ENCODE measurements at regions not wholly inside any gene's neighbourhood (a gene's known extent, or its start where the extent isn't known, plus 50 kb on each side); places are given as distances from the start of the nearest gene placed in this dataset.

DNA sequence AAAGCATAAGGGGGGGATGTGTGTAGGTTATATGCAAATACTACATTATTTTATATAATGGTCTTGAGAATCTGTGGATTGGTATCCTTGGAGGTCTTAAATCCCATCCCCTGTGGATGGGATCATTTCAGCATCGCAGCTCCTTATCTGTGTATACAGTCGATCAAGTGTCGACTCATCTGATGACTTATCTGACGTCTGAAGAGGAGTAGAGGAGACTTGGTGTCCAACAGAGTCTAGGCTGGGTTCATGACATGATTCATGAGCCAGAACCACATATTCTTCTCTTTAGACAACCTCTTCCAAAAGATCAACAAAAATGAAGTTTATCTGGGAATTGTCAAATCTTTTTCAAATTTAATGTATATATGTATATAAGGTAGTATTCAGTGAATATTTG lies 220.7 kb downstream of the NR2F2 start:
- DNase-seq (ENCODE audit: extremely low read depth, low read depth), result no peak
- TF ChIP-seq, protein P1, sequence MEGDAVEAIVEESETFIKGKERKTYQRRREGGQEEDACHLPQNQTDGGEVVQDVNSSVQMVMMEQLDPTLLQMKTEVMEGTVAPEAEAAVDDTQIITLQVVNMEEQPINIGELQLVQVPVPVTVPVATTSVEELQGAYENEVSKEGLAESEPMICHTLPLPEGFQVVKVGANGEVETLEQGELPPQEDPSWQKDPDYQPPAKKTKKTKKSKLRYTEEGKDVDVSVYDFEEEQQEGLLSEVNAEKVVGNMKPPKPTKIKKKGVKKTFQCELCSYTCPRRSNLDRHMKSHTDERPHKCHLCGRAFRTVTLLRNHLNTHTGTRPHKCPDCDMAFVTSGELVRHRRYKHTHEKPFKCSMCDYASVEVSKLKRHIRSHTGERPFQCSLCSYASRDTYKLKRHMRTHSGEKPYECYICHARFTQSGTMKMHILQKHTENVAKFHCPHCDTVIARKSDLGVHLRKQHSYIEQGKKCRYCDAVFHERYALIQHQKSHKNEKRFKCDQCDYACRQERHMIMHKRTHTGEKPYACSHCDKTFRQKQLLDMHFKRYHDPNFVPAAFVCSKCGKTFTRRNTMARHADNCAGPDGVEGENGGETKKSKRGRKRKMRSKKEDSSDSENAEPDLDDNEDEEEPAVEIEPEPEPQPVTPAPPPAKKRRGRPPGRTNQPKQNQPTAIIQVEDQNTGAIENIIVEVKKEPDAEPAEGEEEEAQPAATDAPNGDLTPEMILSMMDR (IDR thresholded peaks at IDR 0.05; ENCODE audit: low read depth, low read length), result no peak

DNA sequence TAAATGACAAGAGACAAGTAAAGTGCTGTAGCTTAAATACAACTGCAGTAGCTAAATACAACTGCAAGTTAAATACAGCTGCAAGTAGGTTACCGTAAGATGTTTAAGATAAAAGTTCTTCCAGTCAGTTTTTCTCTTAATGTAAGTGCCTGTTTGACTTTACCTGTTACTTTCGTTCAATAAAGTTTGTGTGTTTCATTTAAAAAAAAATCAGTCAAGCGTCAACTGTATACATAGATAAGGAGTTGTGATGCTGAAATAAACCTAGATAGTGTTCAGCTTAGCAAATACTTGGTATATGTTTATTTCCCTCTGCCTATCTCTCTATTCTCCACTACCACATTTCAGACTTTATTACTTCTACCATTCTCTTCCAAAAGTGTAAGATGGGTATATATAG lies 221.2 kb downstream of the NR2F2 start:
- TF ChIP-seq, protein P1 (IDR thresholded peaks at IDR 0.05; ENCODE audit: low read depth, low read length), result no peak
- no peak for DNase-seq (ENCODE audit: extremely low read depth, low read depth)

DNA sequence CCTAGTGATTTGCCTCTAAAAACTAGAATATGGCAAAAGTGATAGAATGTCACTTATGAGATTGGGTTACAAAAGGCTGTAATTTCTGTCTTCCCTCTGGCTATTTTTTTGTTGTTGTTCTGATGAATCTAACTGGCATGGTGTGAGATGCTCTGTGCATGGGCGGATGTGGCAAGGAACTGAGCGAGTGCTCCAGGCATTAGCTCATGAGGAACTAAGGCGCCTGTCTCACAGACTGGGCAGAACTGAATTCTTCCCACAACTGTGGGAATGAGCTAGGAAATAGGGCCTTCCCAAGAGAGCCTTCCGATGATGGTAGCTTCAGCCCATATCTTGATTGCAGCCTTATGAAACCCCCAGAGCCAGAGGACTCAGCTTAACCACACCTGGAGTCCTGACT lies 222.5 kb downstream of the NR2F2 start:
- no peak for DNase-seq (ENCODE audit: extremely low read depth, low read depth)
- TF ChIP-seq, protein P1 (IDR thresholded peaks at IDR 0.05; ENCODE audit: low read depth, low read length), result no peak

DNA sequence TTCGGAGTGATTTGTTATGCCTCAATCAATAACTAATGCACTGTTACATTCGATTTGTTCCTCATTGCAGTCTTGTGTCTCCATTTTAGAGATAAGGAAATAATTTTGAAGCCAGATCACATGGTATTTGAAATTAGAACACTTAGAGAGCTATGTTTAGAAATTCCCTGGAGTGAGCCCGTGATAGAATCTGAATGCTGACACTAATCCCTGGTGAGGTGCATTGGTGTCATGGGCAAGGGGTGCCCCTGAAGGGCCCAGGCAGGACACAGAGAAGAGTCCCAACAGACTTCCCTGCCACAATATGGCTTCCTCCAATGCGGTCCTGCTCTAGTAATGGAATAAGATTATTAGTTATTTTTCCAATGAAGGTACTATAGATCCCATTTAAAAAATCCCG lies 223.0 kb downstream of the NR2F2 start:
- DNase-seq (ENCODE audit: extremely low read depth, low read depth), result no peak
- TF ChIP-seq, protein P1 (IDR thresholded peaks at IDR 0.05; ENCODE audit: low read depth, low read length), result no peak

DNA sequence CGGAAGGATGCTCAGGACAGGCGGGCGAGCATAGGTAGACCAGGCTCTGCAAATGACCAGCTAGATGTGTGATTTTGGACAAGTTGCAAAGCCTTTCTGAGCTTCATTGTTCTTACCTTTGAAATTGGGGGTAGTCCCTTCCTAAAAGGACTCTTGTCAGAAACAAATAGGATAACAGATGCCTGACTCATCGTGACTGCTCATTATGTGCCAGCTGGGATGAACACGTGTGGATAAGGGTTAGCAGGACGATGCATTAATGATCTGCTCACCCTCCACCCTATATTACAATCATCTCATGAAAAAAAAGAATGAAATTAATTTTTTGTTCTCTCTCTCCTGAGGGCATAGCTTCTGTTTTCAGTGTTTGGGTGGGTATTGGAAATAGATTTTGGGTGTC lies 223.4 kb downstream of the NR2F2 start:
- TF ChIP-seq, protein P1 (IDR thresholded peaks at IDR 0.05; ENCODE audit: low read depth, low read length), result no peak
- DNase-seq (ENCODE audit: extremely low read depth, low read depth), result no peak

DNA sequence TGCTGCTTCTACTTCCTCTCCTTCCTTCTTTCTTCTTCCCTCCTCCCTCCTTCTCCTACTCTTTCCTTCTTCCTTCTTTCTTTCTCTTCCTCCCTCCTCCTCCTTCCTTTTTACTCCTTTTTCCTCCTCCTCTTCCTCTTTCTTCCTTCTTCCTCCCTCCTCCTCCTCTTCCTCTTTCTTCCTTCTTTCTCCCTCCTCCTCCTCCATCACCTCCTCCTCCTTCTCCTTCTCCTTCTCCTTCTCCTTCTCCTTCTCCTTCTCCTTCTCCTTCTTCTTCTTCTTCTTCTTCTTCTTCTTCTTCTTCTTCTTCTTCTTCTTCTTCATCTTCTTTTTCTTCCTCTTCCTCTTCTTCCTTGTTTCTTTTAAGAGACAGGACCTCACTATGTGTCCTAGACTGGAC lies 224.0 kb downstream of the NR2F2 start:
- DNase-seq (ENCODE audit: extremely low read depth, low read depth), result no peak
- TF ChIP-seq, protein P1 (IDR thresholded peaks at IDR 0.05; ENCODE audit: low read depth, low read length), result no peak

DNA sequence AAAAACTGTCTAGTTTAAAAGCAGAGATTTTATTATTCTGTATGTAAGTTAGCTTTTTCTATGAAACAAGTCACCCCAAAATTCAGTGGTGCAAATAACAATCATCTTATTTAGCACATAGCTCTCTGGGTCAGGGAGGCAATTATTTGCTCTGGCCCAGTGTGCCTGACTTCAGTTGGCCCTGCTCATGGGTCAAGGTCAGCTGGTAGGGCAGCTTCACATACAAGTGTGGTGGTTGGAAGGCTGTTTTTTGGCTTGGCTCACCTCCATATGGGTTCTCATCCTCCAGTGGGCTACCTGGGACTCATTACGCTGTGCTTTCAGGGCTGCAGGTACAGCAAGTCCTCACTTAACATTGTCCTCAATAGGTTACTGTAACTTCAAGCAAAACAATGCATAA lies 228.6 kb downstream of the NR2F2 start:
- TF ChIP-seq, protein P1 (IDR thresholded peaks at IDR 0.05; ENCODE audit: low read depth, low read length), result no peak
- no peak for DNase-seq (ENCODE audit: extremely low read depth, low read depth)

Data from AG09319 (cell line).